GM06990 (cell line): ENCODE measurements at regions not wholly inside any gene's neighbourhood (a gene's known extent, or its start where the extent isn't known, plus 50 kb on each side); places are given as distances from the start of the nearest gene placed in this dataset.

ENCODE experiments used
- DNase-seq: peaks from one replicate; pipeline ENCODE4 v3.0.0-alpha.2; 2011; ENCODE audit not compliant: insufficient read length; ENCODE audit errors: extremely low read depth
- H3K27me3 ChIP-seq: replicated peaks from 2 replicates; pipeline ENCODE4 v1.6.0; 2011; ENCODE audit warnings: low read length; ENCODE audit not compliant: control insufficient read depth, insufficient read depth
- H3K36me3 ChIP-seq: 2 replicates; pipeline ENCODE4 v1.5.1; 2011; ENCODE audit warnings: low read length; ENCODE audit not compliant: control insufficient read depth, insufficient read depth
- H3K4me3 ChIP-seq: replicated peaks from 2 replicates; pipeline ENCODE4 v1.5.1; 2011; ENCODE audit warnings: low read depth, mild to moderate bottlenecking, control low read depth, low read length
- TF ChIP-seq, protein P1 (sequence below): IDR thresholded peaks from 2 replicates; pipeline ENCODE4 v1.5.1; 2011; ENCODE audit warnings: low read length, control low read depth, mild to moderate bottlenecking, inconsistent platforms; ENCODE audit not compliant: insufficient read depth, poor library complexity, severe bottlenecking

DNA sequence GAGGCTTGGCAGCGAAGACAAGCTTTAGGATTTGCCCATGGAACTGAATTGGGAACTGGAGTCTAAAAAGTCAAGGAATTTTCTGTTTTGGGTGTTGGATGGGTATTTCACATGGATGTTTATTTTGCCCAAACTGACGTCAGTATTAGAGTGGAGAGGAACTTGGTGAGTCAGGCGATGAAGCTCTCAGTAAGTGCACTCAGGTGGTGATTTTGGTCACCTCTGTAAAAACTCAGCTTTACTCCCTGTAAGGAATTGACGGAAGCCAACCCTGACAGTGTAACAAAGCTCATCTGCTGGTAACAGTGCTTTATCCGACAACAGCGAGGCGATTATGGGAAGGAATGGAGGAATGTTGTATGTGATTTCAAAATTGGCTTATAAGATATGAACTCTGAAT, 77.0 kb upstream of the PGRMC2 start:
- Histone ChIP-seq H3K4me3 (no peak overlapping the region), H3K27me3 (no peaks in the 10 kb centered on the region), H3K36me3 (no peaks in the 10 kb centered on the region)
- no peak for DNase-seq
- TF ChIP-seq, protein P1, sequence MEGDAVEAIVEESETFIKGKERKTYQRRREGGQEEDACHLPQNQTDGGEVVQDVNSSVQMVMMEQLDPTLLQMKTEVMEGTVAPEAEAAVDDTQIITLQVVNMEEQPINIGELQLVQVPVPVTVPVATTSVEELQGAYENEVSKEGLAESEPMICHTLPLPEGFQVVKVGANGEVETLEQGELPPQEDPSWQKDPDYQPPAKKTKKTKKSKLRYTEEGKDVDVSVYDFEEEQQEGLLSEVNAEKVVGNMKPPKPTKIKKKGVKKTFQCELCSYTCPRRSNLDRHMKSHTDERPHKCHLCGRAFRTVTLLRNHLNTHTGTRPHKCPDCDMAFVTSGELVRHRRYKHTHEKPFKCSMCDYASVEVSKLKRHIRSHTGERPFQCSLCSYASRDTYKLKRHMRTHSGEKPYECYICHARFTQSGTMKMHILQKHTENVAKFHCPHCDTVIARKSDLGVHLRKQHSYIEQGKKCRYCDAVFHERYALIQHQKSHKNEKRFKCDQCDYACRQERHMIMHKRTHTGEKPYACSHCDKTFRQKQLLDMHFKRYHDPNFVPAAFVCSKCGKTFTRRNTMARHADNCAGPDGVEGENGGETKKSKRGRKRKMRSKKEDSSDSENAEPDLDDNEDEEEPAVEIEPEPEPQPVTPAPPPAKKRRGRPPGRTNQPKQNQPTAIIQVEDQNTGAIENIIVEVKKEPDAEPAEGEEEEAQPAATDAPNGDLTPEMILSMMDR = no peak

GRCh38 chr4:128363966-128364365, 76.4 kb upstream of the PGRMC2 start:
- H3K4me3 ChIP-seq = no peak overlapping the region
- TF ChIP-seq, protein P1 = no peak
- no peak for DNase-seq
- H3K36me3 ChIP-seq = no peaks in the 10 kb centered on the region
- H3K27me3 ChIP-seq = no peaks in the 10 kb centered on the region

DNA sequence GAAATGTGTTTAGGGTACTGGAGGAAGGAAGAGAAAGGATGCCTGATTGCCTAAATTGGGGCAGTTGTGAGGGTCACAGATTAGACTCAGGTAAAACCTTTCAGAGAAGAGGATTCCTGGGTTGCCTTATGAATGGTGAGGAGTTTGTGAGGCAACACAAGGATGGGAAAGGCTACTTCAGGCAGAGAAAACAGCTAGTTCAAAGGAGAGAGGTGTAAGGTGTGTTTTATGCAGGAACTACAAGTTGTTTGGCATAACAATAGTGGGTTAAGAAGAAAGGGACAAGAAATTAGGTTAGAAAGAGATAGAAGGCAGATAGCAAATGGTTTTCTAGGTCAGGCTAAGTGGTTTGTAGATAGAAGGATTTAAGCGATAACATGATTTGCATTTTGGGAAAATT, 75.1 kb upstream of the PGRMC2 start:
- TF ChIP-seq, protein P1 = no peak
- H3K27me3 ChIP-seq = no peaks in the 10 kb centered on the region
- DNase-seq = no peak
- no peak overlapping the region for H3K4me3 ChIP-seq
- no peaks in the 10 kb centered on the region for H3K36me3 ChIP-seq

DNA sequence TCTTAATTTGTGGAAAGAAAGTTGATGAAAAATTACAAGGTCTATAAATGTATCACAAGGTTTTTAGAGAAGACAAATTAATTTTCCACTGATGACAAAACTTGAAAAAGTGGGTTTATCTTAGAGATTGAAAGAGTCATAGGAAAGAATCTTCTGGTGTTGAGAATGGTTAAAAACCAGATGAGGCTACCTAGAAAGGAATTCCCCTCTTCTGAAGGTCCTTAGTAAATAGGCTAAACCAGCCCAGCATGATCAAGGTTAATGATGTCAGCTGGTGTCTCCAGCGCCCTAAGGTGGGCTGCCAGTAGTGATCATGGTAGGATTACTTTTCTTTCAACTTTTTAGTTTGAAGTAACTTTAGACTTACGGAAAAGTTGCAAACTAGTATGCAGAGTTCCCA, 71.8 kb upstream of the PGRMC2 start:
- TF ChIP-seq, protein P1 = no peak
- Histone ChIP-seq H3K36me3 (no peaks in the 10 kb centered on the region), H3K4me3 (no peak overlapping the region), H3K27me3 (no peaks in the 10 kb centered on the region)
- no peak for DNase-seq

DNA sequence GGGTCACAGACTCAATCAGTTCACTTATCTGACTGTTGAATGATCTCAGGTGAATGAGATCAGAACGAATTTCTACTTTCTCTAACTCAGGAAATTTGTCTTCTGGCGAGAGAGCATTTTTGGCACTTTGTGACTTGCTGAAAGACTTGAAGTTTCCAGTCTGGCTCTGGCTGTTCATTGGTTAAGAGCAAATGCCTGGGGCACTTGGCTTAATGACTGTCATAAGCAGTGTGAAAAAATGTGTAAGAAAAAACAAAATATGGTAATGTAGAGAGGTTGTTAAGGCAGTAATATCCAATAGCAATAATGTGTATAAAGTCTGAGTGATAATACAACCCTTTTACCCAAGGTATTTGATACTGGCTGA, 71.3 kb upstream of the PGRMC2 start:
- no peaks in the 10 kb centered on the region for H3K36me3 ChIP-seq
- DNase-seq = no peak
- no peaks in the 10 kb centered on the region for H3K27me3 ChIP-seq
- TF ChIP-seq, protein P1 = no peak
- H3K4me3 ChIP-seq = no peak overlapping the region

DNA sequence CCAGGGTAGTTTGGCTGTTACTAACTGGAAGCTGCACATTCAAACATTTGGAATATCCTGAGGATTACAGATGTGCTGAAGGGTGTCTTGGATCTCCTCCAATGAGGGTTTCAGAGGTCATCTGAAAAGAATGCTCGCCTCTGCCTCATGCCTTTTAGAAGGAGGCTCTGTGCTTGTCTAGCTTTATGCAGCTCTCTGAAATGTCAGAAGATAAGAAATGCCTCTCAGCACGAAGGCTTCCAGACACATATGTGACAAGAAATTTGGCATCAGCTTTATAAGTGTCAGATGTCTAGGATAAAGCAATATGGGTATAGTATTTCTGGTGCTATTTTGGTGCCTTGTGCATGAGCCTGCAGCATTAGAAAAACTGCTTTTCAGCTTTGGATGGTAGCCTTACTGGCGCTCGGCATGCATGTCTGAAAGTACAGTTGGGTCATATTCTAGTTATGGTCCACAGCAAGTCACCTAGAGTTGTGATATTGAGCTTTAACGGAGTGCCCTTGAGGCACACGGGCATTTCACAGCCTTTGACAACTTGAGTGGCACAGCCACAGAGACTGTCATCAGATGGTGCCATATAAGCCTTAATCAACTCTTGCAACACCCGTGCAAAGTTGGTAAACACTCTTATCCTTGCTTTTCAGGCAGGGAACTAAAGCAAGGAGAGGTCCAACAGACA, 70.8 kb upstream of the PGRMC2 start:
- TF ChIP-seq, protein P1 = no peak
- Histone ChIP-seq H3K36me3 (no peaks in the 10 kb centered on the region), H3K4me3 (no peak overlapping the region), H3K27me3 (no peaks in the 10 kb centered on the region)
- no peak for DNase-seq
